Stimulated activated CD4-positive, alpha-beta T cell treated with anti-CD3 and anti-CD28 coated beads, Interleukin-2, amount 100 ng/mL, for 4 hours (primary cell): ENCODE measurements at regions not wholly inside any gene's neighbourhood (a gene's known extent, or its start where the extent isn't known, plus 50 kb on each side); places are given as distances from the start of the nearest gene placed in this dataset.

Experiments used
- DNase-seq: peaks from one replicate; pipeline ENCODE4 v3.0.0-alpha.2; 2020; ENCODE audit warnings: low read depth

DNA sequence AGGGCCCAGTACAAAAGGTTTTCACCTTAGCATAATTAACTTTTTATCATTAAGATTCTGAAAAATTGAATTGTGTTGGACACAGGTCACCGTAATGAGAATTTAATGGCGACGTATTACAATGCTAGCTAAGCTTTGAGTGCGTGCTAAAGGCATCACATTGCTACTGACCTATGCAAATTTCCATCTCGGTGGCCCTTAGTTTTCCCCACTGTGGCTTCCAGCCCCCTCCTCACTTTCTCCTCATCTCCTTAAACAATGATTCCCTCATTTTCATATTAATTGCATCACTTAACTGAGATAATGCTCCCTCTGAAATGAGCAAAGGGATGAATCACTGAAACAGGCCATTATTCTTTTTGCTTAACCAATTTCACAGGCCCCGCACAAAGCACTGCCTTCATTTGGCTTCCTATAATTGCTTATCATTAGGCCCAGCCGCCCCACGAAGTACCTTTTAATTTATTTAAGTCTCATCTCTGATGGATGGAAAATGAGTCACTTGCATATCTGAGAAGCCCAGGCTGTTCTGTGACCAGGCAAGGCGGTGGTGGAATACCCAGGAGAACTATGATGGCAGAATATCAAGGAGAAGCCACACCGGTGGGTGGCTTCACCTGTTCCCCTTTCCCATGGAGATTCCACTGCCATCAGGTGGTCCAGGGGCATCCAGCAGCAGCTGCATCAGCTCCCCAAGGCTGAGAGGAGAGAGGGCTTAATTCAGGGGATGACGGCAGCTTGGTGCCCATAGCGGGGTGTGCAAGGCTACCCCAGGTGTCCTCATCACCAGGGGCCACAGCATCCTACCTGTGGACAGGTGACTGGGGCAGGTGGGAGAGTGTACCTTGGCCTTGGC is 223.8 kb upstream of the BOD1L1 start:
- no peak for DNase-seq

DNA sequence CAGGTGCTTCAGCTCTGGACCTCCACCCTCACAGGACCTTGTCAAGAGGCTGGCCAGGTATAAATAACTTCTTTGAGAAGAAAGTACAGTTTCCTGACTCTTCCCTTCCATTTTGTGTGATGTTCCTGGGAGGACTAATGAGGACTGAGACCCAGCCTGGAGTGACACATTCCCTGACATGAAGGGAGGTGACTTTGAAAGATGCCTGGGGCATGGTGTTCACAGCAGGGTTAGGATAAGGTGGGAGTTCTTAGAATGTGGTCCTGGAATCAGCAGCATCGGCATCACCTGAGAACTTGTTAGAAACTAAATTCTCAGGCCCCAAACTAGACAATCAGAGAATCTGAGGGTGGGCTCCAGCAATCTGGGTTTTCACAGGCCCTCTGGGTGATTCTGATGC is 224.9 kb upstream of the BOD1L1 start:
- DNase-seq: no peak

DNA sequence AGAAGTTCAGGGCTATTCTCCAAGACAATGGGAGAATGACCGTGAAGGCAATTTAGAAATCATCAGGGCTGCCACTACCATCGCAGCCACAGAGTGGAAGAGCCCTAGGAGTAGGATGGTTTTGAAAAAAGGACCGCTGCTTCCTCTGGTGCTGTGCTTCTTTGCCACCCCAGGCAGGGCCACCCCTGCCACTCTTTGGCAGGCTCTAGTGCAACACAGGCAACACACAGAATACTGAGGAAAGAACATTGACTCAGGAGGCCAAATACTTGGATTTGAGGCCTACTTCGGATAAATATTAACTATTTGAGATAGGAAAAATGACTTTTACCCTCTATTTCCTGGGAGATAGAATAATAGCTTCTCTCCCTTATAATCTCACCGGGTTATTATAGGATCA is 228.9 kb upstream of the BOD1L1 start:
- no peak for DNase-seq

DNA sequence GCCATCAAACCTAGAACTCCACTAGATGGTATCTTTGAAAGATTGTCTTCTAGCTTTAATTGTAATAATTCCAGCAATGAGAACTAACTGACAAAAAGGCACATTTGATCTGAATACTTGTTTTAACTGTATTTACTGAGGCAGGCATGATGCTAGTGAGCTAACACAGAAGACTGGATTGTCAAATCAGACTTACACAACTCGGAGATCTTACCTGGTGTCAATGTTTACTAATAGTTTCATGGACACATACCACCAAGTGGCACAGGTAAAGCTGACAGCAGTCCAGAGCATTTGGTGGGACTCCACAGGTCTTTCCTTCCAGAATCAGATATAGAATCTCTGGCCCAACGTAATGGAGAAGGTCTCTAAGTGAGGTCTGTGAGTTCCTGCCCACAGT is 229.9 kb upstream of the BOD1L1 start:
- DNase-seq: no peak

DNA sequence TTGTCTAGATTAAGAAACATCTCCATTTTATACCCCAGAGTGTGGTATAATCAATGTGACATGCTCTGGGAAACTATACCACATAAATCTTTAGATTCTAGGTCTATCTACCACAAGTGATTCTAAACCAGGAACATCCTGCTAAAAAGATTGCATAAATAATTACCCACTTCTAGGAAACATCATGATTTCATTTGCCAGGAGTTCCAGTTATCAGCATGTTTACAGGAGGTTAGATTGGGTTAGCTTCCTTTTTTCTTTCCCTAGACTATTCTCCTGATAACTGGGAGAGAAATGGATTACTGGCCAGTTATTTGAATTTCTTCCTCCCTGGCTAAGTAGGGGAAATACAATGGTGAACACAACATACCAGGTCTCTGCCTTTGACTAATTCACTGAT is 230.3 kb upstream of the BOD1L1 start:
- no peak for DNase-seq

DNA sequence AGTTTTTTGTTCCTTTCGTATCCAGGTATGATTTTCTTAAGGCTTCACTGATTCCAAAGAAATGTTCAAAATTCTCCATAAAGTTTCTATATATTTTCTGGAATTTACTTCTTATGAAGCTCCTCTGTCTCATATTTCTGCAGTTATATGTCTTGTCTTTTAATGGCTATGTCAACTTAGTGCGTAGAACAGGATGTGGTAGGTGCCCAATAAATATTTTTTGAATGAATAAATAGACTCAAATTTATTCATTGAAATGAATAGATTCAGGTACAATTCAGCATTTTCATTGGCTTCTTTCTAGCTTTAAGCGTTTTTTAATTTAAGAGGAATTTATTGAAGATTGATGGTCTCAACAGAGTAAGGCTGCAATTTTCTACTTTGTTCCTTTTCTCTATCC is 231.9 kb upstream of the BOD1L1 start:
- DNase-seq: no peak

DNA sequence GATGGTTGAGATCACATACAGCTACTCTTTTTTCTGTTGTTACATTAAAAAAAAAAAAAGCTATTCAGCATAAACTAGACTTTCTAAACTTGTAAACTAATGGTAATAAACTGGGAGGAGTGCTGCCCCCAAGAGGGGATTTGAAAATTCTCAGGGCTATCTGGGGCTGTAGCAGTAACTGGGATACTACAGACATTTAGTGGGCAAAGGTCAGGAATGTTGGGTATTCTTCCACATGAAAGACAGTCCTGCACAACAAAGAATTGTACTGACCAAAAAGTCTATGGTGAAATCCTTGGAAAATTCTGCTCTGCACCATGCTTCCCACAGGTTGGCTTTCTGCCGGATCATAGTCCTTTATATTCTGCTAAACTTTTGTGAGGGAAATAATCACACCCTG is 232.6 kb upstream of the BOD1L1 start:
- DNase-seq: no peak

DNA sequence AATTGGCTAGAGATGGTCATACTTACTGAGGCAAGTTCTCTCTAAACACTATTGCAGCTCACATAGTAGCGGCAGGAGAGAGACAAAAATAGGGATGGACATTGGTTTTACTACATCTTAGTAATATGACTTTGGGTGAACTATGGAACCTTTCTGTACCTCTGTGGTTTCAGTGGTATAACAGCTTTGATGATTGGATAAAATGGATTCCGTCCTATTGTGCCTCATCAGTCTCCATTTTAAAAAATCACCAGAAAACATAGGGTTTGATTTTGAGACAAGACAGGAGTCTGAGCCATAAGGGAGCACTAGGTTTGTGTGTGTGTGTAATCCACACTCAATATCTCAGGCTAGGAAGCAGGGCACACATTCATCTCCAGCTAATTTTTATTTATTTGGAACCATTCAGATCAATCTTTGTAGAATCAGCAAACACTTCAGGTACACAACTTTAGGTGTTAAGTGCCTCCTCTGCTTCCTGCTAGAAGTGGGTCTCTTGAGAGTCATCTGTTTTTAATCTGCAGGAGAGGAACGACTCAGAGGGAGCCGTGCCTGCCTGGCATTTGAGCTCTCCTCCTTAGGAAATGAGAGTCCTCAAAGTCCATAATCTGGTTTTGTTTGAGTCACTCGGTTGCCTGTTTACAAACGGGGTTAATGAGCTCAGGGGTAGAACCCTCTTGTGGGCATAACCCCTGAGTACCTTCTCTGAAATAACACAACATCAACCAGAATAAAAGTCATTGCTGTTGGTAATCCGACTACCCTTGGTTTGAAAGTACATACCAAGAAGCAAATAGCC is 238.5 kb upstream of the BOD1L1 start:
- DNase-seq: no peak

DNA sequence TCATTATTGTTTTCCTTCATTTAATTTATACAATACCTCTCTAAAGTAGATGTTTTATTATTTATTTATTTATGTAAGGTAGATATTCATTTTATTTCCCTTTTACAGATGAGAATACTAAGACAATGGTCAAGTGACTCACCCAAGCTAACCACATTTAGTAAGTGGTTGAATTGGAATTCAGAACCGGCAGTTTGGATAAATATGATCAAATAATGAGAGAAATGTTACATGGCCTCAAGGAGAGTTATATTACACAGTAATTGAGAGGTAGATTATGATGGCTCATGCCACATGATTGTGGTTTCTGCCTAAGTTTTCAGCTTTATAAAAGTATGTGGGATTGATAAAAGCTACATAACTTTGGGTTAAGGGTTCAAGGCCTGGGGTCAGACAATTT is 239.4 kb upstream of the BOD1L1 start:
- DNase-seq: no peak

DNA sequence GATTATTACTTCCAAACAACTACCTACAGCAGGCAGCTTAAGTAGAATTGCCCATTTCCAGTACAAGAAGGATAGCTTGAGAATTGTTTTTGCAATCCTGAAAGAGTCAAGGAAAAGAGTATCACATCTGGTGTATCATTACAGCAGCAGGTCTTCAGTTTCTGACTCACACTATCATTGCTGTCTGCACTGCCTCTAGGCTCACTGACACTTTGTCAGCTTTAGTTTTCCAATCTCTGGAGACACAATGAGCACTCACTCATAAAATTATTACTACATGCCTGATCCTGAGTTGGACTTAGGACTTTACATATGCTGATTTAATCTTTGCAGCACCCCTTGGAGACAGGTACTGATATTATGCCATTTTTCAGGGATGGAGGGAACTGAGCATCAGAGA is 244.6 kb upstream of the BOD1L1 start:
- DNase-seq: no peak

DNA sequence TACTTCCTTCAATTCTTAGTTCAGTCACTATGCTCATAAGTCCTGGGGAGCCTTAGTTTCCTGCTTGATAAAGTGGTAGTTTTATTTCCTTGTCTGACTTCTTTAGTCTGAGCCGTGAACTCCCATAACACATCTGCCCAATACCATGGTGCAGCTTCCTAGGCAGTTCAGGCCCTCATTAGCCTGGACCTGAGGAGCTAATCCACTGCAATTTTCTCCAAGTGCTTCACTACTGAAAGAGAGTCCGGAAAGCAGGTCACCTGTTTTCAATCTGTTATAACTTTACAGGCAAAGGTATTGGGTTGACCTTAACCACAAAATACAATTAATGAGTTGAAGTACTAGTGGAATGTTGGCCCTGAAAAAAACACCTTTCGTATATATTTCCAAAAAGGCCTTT is 245.4 kb upstream of the BOD1L1 start:
- no peak for DNase-seq

DNA sequence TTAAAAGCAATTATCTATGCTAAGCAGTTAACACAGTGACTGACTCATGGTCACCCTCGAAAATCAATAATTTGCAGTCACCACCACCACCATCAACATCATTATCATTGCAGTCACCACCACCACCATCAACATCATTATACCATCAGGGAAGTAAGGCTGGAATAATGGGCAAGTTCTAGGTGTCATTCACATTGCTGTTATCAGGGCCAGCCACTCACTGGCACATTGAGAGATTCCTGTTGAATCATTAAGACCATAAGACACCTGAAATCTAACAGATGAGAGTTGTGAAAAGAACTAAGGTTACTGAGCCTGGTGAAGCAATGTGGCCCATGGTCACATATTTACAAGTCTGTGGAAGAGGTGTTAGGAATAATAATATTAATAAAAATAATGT is 247.7 kb upstream of the BOD1L1 start:
- DNase-seq: no peak

DNA sequence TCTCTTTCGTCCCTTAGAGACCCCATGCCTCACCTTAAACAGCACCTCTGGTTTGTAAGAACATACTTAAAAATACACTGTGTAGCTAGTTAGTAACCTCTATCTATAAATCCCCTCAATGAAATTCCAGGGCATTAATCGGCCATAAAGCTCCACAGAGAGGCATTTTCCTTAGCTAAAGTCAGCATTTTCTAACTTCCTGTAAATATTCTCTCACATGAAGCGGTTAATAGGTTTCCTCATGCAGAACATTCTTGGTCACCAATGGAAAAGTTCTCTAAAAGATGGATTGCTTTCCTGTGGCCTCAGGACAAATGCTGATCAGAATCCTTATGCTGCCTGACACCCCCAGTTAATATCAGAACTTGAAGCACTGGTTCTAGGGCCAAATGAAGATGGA is 248.6 kb upstream of the BOD1L1 start:
- DNase-seq: no peak

DNA sequence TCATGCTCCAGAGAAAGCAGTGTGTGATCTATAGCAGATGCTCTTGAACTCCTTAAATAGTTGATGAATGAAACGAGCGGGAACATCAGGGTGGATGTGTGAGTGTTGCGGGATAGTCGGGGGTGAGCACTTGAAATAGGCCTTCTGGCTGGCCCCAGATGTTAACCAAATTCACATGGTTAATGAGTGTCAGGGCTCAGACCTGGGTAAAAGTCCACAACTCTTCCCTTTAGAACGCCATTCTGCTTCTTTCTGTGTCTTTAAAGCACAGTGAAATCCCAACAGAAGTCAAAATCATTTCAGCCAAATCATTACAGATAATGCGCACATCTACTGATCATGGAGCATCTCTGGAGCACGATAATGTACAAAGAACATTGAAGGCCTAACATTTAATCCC is 249.4 kb upstream of the BOD1L1 start:
- DNase-seq: no peak

DNA sequence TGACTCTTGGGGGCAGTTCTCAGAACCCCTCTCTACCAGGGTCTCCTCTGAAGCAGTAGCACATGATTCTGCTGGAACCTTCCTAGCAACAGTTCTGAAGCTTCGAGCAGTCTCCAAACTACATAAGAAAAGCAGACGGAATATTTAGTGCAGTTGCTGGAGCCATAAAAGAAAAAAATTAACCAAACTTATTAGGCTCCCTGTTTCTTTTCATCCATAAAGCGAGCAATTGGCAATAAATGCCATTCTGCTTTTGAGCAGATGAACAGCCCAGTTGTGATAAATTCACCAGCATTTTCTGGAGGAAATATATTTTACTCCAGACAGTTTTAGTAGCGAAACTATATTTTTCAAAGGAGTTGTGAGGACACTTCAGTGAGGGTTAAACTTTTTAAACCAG is 250.1 kb upstream of the BOD1L1 start:
- no peak for DNase-seq

DNA sequence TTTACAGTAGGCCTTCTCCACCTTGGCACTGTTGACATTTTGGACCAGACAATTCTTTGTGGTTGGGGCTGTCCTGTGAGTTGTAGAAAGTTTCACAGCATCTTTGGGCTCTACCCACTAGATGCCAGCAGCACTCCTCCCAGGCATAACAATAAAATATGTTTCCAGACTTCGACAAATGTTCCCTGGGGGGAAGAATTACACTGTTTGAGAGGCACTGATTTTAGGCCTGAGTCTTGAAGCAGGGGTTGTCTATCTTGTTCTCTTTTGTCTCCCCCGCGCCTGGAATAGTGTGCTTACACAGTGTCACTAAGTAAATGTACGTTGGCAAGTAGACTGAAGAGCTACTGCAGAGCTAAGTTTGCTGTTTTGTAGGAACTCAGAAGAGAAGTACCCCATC is 254.4 kb upstream of the BOD1L1 start:
- no peak for DNase-seq

DNA sequence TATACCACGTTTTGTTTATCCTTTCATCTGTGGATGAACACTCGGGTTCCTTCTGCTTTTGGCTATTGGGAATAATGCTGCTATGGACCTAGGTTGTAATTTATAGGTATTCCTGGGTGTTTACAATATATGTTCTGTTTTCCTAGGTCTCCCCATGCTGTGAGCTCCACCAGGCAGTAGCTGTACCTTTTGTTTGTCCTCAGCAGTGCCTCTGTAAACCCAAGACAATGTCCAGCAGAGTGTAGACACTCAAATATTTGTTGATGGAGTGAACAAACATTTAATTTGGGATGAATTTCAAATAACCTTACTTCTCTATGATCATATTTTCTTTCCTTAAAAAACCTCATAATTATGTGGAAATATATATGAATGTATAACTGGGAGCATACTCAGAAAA is 259.5 kb upstream of the BOD1L1 start:
- DNase-seq: no peak

DNA sequence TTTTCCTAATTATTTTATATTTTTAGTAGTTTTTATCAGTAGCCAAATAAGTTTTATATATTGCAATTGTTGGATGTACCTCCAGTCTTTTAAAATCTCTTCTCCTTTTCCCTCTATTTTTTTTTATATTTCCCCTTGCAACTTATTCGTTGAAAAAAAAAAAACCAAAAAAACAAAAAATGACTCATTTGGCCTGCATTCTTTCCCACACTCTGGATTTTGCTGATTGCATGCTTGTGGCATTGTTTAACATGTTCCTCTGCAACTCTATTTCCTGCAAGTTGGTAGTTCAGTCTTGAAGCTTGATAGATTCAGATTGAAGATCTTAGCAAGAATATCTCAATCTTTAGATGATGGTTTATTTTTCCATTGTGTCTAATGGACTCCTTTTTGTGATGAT is 260.6 kb upstream of the BOD1L1 start:
- DNase-seq: no peak

DNA sequence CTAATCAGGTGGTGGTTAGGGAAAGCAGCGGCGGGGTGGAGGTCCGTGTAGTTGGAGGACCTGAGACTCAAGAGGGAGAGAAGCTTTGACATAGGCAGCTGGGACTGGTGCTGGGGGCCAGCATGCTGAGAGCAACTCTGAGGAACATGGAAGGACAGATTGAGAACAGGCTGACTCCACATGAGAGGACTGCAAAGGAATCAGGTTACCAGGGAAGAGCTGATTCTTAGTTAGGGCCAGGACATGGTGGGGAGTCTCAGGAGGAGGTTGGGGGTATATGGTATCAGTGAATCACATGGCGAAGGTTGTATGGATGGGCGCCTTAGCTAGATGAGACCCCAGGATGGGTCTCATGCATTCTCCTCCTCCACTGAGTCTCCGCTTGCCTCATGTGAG is 264.0 kb upstream of the BOD1L1 start:
- DNase-seq: no peak

DNA sequence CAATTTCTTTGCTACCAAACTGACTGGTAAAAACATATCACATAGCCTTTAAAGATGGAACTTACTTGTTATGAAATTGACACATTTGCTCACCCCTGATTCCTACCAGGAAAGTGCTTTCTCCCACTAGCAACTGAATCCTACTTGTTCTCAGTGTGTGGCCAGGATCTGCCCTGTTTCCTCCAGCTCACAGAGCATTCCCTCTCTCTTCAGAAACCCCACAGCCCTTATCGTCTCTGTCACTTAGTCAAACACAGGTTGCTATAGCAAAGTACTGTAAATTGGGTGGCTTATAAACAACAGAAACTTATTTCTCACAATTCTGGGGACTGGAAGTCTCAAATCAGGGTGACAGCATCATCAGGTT is 265.2 kb upstream of the BOD1L1 start:
- DNase-seq: no peak

DNA sequence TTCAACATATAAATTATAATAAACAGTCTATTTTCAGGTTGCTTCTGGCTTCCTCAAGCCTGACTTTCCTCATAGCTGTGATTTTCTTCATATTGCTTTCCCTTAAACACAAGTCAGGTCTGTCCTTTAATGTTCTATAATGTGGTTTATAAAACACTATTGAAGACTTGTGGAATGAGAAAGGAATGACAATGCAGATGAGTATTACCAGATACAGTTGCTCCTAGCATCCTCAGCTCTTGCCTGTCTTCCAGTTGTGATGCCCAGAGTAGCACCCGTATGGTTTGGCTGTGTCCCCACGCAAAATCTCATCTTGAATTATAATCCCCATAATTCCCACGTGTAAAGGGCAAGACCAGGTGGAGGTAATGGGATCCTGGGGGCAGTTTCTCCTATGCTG is 265.7 kb upstream of the BOD1L1 start:
- no peak for DNase-seq

DNA sequence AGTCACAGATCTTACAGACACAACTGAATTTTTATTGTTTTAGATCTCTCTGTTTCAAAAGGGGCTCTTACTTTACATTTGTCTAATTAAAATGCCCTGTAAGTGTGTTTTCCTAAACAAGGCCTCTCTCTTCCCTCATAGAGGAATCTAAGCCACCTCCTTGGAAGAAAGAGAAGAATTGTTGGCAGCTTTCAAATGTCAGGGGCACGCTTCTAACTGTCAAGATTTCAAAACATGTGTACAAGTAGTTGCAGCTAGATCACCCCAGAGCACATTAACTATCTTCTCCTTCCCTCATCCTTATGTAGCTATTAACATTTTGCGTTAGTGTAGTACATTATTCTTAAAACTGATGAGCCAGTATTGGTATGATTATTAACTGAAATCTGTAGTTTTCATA is 266.5 kb upstream of the BOD1L1 start:
- DNase-seq: no peak

DNA sequence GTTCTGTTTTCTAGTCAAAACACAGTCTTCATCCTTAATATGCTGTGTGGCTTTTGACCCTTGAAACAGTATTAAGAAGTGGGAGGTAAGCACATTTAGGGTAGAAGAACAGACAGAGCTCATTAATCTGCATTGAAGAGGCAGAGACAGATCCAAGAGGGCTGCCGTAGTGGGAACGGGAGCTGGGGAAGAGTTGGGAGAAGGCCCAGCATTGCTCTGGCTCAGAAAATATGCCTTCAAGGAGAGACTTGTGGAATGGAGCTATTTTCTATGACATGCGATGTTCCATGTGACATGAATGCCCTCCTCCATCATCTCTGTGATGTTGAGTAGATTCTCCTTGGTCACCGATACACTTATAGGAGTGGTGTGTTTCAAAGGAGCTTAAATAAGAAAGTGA is 273.3 kb upstream of the BOD1L1 start:
- no peak for DNase-seq

DNA sequence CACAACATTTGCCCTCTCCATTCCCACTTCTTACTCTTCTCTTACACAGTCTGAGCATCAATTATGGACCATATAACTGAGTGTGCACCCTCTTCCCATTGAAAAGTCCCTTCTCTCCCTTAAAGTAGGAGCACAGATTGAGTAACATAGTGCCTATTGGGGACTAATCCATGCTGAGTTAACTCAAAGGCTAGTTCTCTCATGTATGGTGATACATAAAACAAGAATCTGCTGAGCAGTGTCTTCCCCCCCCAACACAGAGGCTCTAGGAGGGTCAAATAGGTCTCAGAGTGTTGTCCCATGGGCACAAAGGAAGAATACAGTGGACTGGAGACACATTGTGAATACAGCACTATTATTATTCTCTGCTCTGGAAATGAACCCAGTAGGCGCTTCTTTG is 274.6 kb upstream of the BOD1L1 start:
- no peak for DNase-seq
